Progenitor cell of endocrine pancreas (in vitro differentiated cells): ENCODE measurements at regions not wholly inside any gene's neighbourhood (a gene's known extent, or its start where the extent isn't known, plus 50 kb on each side); places are given as distances from the start of the nearest gene placed in this dataset.
A peak's percentile ranks its signal among the peaks of the same experiment; 100 is the strongest.
"Not testable (repeated sequence)": the region's sequence is repeated elsewhere in the genome, so short reads cannot be mapped to it uniquely, and the experiment has no call there.

ENCODE experiments used
- DNase-seq: peaks from one replicate; pipeline ENCODE4 v3.0.0; 2021; ENCODE audit warnings: low spot score; ENCODE audit not compliant: unreplicated experiment
- H3K27ac Mint-ChIP-seq: 2 replicates; pipeline ENCODE4 v1.8.0; 2021; ENCODE audit warnings: mild to moderate bottlenecking, moderate library complexity, mixed read lengths
- H3K27me3 Mint-ChIP-seq: 2 replicates; pipeline ENCODE4 v1.8.0; 2021; ENCODE audit warnings: mixed read lengths
- H3K36me3 Mint-ChIP-seq: 2 replicates; pipeline ENCODE4 v1.8.0; 2022; ENCODE audit warnings: mixed read lengths; ENCODE audit not compliant: insufficient read depth
- H3K4me1 Mint-ChIP-seq: 2 replicates; pipeline ENCODE4 v1.8.0; 2021; ENCODE audit warnings: low read depth, mixed read lengths
- H3K4me3 Mint-ChIP-seq: 2 replicates; pipeline ENCODE4 v1.8.0; 2021; ENCODE audit warnings: low read depth, mild to moderate bottlenecking, moderate library complexity, mixed read lengths
- H3K9me3 Mint-ChIP-seq: 2 replicates; pipeline ENCODE4 v1.8.0; 2021; ENCODE audit warnings: low read depth, mixed read lengths
- CTCF ChIP-seq: fragments of 200-600 bp; sonication (generic); IDR thresholded peaks from one replicate; pipeline ENCODE4 v1.5.0; 2021; ENCODE audit warnings: antibody characterized with exemption, mild to moderate bottlenecking; ENCODE audit not compliant: unreplicated experiment

DNA sequence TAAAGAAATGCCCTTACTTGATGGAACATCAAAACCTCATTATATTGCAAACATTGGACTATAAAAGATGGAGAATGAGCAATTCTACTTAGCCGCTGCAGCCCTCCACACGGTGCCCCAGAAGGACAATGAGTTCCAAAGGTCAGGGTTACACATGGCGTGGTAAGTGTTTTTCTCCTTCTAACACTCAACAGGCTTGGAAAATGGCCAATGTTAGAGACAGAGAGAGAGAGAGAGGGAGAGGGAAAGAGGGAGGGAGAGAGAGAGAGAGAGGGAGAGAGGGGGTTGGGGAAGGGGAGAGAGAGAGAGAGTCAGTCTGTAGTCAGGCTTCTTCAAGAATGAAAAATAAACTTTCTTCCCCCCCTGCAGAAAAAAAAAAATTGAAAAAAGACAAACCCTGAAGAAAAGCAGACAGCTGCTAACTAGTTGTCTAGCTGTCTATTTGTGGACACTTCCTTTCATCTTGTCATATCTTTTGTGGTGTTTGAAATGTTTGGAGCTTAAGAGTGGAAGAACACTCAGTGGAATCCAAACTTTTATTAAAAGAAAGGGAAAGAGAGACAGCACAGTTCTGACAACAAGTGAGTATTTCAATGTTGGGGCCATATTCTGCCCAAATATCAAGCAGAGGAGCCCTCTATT, 324.8 kb downstream of the TMEM38B start:
- H3K27me3 Mint-ChIP-seq = no peaks in the 10 kb centered on the region
- H3K9me3 Mint-ChIP-seq = no peaks in the 10 kb centered on the region
- H3K4me3 Mint-ChIP-seq = no peak overlapping the region
- peaks cover 5% of the 10 kb centered on the region for H3K4me1 Mint-ChIP-seq
- DNase-seq = no peak
- H3K36me3 Mint-ChIP-seq = no peaks in the 10 kb centered on the region
- TF ChIP-seq CTCF = no peak
- H3K27ac Mint-ChIP-seq = no peak overlapping the region

DNA sequence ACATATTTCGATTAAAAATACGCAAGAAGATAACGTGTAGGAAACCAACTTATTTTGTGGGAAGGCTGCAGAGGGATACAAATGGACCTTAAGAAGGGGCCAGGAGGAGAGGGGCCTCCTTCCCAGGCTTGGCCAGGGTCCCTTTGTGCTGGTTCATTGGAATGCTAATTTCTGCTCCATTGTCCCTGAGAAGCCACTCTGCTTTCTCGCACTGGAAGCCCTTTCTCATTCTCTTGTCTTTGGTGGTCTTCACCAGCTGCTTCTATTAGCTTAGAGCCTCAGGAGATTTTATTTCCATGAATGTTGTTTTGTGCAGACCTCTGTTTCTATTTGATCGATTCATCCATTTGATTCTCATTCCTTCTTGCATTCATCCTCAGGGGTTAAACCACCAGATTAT, 325.4 kb downstream of the TMEM38B start:
- no peaks in the 10 kb centered on the region for H3K9me3 Mint-ChIP-seq
- H3K4me1 Mint-ChIP-seq = peaks cover 5% of the 10 kb centered on the region
- no peak overlapping the region for H3K4me3 Mint-ChIP-seq
- no peak for TF ChIP-seq CTCF
- no peak for DNase-seq
- H3K27me3 Mint-ChIP-seq = no peaks in the 10 kb centered on the region
- H3K27ac Mint-ChIP-seq = no peak overlapping the region
- H3K36me3 Mint-ChIP-seq = no peaks in the 10 kb centered on the region

DNA sequence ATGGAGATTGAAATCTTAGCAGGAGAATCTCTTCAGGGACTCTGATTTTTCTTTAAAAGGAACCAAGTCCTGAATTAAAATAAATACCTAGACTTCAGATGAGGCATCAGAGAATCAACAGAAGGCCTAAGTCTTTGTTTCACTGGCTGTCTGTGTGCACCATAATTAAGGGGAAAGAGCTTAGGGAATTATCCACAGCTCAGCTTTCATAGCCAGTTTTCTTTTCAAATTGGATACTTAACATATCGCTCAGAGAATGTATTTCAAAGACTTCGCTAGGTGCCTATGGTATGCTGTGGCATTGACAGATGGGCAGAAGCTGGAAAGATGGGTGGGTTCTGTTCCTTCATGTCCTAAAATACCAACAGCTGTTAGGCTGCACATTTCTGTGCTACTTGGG, 325.8 kb downstream of the TMEM38B start:
- Mint-ChIP-seq H3K27ac (no peak overlapping the region), H3K9me3 (no peaks in the 10 kb centered on the region), H3K4me3 (no peak overlapping the region), H3K36me3 (no peaks in the 10 kb centered on the region), H3K4me1 (peaks cover 5% of the 10 kb centered on the region), H3K27me3 (no peaks in the 10 kb centered on the region)
- DNase-seq = no peak
- no peak for TF ChIP-seq CTCF

DNA sequence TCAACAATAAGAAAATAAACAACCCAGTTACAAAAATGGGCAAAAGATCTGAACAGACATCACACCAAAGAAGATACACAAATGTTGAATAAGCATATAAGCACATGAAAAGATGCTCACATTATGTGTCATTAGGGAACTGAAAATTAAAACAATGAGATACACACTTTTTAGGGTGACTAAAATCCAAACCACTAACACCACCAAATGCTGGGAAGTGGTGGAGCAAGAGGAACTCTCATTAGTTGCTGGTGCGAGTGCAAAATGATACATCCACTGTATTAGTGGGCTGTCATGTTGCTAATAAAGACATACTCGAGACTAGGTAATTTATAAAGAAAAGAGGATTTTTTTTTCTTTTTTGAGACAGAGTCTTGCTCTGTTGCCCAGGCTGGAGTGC, 329.1 kb downstream of the TMEM38B start:
- no peak for TF ChIP-seq CTCF
- Mint-ChIP-seq H3K4me3 (no peak overlapping the region), H3K27ac (no peak overlapping the region), H3K27me3 (no peaks in the 10 kb centered on the region), H3K36me3 (no peaks in the 10 kb centered on the region), H3K4me1 (peaks cover 5% of the 10 kb centered on the region), H3K9me3 (no peaks in the 10 kb centered on the region)
- no peak for DNase-seq

DNA sequence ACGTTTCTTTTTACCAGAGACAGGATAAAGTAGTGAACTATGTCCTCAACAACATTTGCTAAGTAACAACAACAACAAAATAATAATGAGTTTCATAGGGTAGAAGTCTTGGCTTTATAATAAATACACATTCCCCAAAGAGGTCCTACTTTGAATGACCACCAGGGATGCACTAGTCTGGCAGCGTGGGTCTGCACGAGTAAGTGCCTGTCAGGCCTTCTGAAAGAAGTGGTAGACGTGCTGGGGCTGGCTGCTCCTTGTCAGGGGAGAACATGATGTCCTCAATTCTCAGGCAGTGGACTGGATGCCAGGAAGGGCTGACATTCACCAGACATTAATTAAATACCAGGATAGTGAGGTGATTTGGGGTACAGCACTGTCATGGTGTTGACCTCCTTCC, 331.1 kb downstream of the TMEM38B start:
- peaks cover 2% of the 10 kb centered on the region for H3K36me3 Mint-ChIP-seq
- DNase-seq = no peak
- TF ChIP-seq CTCF = peak; percentile 36
- no peaks in the 10 kb centered on the region for H3K4me1 Mint-ChIP-seq
- H3K27me3 Mint-ChIP-seq = no peaks in the 10 kb centered on the region
- peaks cover 9% of the 10 kb centered on the region for H3K9me3 Mint-ChIP-seq
- no peak overlapping the region for H3K27ac Mint-ChIP-seq
- no peak overlapping the region for H3K4me3 Mint-ChIP-seq

- not testable (repeated sequence) for H3K27me3 Mint-ChIP-seq, DNase-seq, H3K36me3 Mint-ChIP-seq, H3K4me3 Mint-ChIP-seq, H3K4me1 Mint-ChIP-seq
- peaks cover 21% of the 10 kb centered on the region for H3K9me3 Mint-ChIP-seq
- peak overlapping the region; percentile 83 for H3K27ac Mint-ChIP-seq
These were observed 335.8 kb downstream of the TMEM38B start for GRCh38 chr9:106030146-106030545.
